Inferior parietal cortex (tissue), 1 donor: ENCODE measurements at regions not wholly inside any gene's neighbourhood (a gene's known extent, or its start where the extent isn't known, plus 50 kb on each side); places are given as distances from the start of the nearest gene placed in this dataset.
"Not testable (repeated sequence)": the region's sequence is repeated elsewhere in the genome, so short reads cannot be mapped to it uniquely, and the experiment has no call there.

Experiments
- DNase-seq: peaks from one replicate; pipeline ENCODE4 v3.0.0-alpha.2; 2016; ENCODE audit errors: extremely low spot score

DNA sequence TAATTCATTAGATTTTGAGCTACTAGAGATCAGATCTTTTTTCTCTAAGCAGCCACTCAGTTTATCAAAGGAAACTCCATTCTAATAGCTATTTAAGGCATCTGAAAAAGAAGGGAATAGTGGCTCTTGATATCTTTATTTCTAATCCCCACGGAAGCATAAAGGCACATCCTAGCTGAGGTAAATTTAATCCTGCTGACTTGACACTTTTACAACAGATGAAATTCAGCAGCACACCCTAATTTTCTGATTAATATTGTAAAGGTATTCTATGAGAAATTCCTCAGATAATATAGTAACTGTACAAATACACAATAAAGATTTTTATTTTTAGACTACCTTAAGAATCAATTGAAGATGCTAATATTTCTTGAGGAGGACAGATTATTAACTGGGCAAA is 916.4 kb downstream of the TMTC2 start:
- no peak for DNase-seq

DNA sequence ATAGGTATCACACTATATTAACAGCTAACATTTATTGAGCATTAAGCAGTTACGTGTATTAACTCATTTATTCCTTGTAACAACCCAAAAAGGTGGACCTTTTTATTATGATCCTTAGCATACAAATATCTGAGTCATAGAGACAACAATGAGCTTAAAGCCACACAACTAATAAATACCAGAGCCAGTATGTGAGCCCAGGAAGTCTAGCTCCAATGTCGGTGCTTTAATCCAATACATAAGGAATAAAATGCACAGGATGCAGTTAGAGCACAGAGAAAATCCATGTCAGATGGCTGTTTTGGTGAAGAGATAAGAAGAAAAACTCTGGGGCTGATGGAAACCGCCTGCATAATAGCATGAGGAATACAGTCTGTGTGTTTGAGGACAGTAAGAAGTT is 888.6 kb downstream of the TMTC2 start:
- no peak for DNase-seq

DNA sequence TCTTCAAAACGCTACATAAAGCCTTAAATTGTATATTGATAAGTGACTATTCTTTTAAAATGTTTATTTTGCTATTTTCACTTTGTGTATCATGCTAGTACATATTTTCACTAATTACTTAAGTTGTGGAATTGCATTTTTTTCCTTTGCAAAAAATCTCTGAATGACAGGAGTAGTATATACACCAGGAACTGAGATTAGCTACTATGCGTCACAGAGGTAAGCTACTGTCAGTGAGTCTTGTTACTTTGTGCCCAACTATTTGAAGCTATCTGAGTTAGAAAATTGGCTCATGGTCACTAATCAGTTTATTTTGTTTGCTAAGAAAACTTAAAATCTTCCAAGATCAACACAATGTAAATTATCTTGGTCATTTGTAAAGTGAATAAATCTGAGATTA is 887.4 kb downstream of the TMTC2 start:
- no peak for DNase-seq

DNA sequence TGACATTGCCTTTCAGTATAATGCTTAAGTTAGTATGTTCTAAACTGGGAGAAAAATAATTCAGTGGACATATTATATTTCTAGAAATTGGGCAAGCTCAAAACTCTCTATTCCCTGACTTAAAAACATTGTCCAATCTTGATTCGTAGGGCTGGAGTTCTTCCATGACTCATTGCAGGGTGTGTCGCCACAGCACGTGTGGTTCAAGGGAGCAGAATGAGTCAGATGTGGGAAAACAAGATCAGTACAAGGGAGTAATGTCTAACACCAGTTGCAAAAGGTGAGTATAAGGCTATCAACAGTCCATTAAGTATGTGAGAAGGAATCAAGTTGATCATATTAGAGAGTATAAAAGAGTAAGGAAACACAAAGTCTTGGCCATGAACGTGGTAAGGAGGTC is 887.0 kb downstream of the TMTC2 start:
- no peak for DNase-seq

DNA sequence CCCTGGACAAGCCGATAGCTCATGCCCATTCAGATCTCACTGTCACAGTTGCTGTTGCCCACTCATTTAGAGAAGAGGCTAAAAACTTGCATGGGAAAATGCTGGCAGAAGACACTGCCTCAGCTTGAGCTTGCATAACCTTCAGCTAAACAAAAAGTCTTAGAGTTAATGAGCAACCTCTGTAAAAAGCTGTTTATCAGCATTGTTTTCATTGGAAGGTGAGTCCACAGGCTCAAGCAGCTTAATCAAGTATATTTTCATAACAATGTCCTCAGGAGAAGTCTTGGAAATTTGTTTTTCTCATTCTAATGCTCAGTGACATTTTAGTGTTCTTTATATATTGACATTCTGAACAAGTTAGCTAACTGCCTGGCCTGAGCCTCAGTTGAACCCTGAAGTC is 872.9 kb downstream of the TMTC2 start:
- DNase-seq = no peak

DNA sequence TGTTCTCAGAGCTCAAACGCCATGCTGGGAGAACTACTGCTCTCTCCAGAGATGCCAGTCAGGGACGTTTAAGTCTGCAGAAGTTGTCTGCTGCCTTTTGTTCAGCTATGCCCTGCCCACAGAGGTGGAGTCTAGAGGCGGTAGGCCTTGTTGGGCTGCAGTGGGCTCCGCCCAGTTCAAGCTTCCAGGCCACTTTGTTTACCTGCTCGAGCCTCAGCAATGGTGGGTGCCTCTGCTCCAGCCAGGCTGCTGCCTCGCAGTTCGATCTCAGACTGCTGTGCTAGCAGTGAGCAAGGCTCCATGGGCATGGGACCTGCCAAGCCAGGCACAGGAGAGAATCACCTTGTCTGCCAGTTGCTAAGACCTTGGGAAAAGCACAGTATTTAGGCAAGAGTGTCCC is 869.3 kb downstream of the TMTC2 start:
- DNase-seq = not testable (repeated sequence)

DNA sequence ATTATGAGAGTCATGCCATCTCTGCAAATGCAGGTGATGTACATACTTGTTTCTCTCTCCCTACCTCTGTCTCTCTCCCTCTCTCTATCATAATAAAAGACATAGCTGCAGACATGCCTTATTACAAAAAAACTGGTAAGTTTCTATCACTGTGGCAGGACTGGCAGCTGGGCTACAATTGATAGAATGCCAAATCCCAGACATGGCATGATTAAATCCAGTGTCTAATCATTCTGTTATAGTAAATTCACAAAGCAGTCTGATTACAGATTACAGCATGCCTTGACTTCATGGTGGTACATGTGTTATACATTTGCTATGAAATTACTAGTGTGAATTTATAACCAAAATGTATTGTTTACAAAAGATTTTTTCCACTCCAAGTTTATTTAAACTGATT is 854.7 kb downstream of the TMTC2 start:
- no peak for DNase-seq

DNA sequence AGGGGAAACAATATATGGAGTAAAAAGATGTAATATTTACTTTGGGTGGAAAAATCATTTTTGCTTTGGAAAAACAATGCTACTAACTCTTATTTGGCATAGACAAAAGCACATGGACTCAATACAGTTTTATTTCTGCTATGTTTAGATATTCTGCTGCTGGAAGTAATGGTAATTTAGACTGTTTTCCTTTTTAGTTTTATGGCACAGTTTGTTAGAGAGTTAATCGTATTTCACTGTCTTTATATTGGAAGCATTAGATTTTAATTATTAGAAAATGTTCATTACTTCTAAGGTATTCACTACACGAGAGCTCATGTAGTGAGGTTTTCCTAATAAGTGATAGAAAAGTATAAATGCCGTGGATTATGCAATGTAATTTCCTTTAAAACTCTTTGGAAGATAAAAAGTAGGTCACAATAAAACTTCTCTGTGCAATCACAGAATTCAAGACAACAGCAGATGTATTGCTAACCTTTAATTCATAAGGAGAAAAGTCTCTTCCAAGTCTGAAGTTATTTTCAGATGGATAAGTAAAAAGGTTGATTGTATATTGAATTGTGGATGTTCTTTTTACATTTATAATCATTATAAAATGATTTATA is 851.8 kb downstream of the TMTC2 start:
- no peak for DNase-seq

DNA sequence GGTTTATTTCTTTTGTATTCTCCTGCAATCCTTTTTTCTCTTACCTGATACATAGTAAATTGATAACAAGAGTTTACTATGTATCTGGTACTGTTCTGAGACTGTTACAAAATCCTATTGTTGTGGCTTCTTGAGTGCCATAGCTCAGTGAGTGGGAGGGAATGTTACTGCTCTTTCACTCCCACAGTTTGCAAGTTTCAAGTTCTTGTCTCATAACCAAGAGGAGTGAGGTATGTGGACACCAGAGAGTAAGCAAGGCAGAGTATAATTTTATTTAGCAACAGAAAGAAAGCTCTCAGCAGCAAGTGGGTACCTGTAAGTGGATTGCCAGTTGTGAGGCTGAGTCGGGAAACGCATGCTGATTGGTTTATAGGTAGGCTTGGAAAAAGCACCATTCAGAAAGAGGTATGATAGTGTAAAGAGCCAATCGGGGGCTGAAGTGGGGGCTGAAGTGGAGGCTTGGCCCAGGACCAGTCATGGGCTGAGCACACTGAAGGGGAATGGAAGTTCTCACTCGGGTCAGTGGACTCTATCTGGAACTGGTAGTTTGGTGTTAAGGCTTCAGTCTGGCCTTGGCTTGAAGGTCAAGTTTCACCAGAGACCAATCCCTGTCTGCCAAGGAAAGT is 850.8 kb downstream of the TMTC2 start:
- DNase-seq = no peak

DNA sequence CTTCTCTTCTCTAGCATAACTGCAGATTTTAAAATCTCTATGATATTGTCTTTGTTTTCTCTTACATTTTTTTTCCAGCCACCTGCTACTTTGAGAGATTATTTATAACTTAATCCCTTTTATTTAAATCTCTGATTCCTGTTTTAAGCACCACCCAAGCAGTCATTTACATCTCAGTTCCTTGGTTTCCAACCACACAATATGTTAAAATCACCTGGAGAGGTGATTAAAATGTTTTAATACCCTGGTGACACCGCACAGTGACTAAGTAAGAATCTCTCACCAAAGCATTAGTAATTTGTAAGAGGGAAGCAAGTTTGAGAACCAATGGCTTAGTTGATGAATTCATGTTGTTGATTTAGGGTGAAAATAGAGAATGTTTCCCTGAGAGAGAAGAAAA is 849.8 kb downstream of the TMTC2 start:
- DNase-seq = no peak

DNA sequence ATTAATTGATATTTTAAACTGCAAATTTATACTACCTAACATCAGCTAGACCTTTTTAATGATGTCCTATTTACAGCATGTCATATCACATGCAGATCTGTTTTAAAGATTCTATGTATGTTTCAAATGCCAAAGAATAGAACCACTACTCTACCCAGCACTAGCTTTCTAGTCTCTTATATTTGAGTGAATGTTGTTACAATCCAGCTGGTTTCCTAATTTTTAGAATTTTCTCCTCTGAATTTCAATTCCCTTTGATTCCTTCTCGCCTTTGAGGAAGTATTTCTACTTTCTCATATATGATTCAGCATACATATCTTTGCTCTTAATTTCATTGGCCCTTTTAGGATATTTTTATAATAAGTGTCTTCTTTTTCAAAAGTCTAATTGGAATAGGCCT is 841.9 kb downstream of the TMTC2 start:
- DNase-seq = no peak

DNA sequence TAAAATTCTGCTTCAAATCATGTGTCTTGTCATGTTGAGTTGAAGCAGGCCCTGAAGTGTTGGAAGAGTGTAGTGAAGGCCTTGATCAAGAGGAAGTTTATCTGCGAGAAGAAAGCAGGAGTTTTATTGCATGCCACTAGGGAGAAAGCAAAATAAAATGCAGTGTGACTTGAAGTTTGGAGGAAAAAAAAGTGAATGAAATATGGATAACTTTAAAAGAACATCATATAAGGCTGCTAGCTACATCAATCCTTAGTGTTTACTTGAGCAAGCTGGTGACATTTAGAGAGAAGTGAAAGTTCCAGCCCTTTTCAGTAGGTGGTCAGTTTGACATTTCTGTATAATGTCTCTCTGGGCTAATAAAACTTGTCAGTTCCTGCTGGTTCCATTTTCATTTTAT is 841.1 kb downstream of the TMTC2 start:
- DNase-seq = no peak

DNA sequence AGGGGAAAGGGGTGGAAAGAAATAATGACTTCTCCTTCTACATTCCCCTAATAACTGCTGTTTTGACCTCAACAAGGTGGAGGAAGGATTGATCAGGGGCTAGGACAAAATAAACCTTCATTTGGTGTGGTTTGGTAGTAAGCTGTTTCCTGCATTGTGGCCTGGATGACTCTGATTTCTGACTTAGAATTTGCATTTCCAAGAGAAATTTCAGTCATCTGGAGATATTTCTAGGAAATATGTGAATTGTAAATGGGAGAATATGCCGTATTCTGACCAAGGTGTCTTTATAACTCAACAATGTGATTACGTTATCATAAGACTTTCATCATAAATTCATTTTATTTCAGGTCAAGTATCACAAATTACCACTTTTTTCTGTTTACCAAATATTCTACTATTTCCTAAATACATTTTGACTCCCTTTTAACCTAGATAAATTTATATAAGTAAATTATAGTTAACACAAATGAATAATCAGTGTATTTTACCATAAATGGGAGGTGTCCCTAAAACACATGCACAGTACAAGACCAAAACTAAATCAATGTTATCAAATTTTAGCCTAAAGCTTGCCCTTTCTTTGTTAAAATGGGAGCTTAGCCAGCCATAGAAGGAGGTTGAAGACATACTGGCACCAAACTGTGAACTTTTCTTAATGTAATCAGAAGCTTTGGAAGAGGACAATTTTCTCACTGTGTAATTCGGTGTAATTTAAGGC is 828.8 kb downstream of the TMTC2 start:
- no peak for DNase-seq

DNA sequence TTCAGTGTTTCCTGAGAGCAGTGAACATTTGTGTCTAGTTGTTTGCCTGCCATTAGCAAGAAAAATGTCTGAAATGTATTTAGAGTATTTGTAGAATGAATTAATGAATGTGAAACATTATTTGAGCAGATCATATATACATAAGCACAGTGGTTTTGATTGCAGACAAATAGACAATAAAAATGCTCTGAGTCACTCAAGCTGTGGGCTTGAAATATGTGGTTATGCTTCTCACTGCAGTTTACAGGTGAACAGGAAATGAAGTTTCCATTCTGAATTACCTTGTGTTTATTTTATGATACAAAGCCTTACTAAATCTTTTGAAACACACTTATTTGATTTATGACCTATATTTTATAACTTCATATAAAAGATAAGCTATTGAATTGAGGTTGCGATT is 827.7 kb downstream of the TMTC2 start:
- DNase-seq = no peak

DNA sequence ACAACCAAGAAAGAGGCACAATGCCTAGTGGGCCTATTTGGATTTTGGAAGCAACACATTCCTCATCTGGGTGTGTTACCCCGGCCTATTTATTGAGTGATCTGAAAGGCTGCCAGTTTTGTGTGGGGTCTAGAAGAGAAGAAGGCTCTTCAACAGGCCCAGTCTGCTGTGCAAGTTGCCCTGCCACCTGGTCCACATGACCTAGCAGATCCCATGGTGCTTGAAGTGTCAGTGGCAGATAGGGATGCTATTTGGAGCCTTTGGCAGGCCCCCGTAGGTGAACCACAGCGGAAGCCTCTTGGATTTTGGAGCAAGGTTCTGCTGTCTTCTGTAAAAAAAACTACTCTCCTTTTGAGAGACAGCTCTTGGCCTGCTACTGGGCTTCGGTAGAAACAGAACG is 820.1 kb downstream of the TMTC2 start:
- no peak for DNase-seq

DNA sequence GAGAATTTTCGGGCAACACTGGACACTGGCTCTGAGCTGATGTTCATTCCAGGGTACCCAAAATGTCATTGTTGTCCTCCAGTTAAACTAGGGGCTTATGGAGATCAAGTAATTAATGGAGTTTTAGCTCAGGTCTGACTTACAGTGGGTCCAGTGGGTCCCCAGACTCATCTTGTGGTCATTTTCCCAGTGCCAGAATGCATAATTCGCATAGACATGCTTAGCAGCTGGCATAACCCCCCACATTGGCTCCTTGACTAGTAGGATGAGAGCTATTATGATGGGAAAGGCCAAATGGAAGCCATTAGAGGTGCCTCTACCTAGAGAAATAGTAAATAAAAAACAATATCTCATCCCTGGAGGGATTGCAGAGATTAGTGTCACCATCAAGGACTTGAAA is 818.9 kb downstream of the TMTC2 start:
- no peak for DNase-seq

DNA sequence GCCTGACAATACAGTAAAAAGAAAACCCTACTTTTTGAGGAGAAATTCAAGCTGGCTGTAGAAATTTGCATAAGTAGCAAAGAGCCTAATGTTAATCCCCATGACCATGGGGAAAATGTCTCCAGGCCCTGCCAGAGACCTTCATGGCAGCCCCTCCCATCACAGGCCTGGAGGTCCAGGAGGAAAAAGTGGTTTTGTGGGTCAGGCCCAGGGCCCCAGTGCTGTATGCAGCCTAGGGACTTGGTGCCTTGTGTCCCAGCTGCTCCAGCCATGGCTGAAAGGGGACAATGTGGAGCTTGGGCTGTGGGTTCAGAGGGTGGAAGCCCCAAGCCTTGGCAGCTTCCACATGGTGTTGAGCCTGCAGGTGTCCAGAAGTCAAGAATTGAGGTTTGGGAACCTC is 813.2 kb downstream of the TMTC2 start:
- DNase-seq = not testable (repeated sequence)

DNA sequence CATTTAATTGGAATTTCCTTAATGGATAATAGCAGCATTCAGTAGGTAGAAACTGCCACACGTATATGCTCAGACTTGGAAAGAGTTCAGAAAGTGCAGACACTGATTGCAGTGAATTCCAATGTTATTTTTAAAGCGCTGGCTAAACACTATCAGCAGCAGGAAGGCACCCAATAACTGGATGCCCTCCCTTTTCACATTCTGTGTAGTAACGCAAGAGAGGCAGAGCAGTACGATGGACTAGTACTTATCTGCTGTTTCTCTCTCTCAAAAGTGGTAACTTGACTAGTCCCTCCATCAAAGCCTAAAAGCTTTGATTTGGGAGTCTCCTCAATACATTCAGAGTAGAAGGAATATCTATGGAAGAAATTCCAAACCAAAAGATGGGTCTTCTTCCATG is 791.0 kb downstream of the TMTC2 start:
- DNase-seq = no peak

DNA sequence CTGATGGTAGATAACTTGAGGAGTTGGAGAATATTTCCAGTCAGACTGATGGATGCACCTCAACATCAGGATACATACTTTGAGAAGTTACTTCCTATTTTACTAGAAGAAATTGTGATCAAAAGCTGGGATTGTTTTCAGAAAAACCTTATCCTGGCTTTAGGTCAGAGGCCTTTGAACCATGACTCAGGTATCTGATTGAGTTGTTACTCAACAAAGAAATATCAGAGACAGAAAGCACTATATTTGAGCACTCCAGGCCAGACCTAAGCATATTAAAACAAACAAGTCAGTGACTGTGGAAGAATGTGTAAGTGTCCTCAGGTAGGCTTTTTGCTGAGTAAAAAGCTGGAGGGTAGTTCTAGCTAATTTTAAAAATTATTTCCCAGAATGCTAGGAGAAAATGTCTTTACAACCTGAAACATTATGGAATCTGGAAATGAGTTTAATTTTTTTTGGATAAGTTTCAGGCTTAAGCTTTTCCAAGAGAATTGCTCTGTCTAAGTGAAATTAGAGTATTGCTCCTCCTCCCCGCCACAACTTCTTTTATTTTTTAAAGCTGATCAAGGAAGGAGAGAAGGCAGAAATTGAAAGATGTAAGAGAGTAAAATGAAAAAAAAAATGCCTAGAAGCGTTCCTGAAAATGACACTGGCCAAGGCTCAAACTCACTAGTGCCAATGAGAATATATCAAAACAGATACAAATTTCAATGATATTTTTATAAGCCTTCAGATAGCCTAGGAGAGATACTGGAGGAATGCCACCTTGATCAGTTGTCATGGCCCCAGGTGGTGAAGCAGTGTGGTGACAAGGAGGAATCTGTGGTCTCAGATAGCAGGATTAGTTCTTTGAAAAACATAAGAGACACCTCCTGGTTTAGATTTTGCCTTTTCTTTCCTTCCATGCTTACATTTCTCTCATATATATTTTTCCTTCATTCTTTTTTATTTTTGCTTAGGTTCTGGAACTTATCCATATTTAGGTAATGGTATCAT is 790.3 kb downstream of the TMTC2 start:
- DNase-seq = no peak

DNA sequence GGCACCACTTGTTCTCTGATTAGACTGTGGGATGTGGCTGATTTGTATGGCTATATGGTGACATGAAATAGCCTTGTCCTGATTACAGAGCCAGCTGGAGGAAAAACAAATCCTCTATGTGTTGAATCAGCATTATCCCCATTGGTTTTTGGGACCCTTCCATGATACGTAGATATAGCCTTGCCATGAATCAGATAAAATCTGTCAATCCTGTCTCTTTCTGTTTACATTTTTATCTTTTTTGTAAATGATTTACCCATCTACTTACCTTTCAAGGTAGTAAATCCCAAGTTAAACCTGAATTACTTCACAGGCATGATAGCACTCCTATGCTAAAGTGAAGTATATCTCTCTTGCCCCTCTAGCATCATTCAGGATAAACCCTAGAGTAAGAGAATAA is 789.3 kb downstream of the TMTC2 start:
- DNase-seq = no peak

DNA sequence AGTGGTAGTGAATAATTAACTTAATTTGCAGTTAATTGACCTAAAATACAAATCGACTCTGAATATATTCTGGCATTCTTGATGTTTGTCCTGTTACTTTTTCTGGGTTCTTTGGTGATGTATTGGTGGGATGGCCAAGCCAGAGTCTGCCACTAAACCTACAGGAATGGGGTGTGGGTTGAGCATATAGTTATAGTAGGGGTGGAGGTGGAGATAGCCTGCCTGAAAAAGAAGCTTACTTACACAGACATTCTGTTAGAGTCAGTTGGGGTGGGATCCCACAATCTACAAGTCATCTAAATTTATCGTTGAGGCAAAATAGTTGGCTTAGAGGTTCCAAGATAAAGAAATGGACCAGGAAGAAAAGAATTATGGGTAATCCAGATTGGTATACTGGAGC is 787.7 kb downstream of the TMTC2 start:
- no peak for DNase-seq

DNA sequence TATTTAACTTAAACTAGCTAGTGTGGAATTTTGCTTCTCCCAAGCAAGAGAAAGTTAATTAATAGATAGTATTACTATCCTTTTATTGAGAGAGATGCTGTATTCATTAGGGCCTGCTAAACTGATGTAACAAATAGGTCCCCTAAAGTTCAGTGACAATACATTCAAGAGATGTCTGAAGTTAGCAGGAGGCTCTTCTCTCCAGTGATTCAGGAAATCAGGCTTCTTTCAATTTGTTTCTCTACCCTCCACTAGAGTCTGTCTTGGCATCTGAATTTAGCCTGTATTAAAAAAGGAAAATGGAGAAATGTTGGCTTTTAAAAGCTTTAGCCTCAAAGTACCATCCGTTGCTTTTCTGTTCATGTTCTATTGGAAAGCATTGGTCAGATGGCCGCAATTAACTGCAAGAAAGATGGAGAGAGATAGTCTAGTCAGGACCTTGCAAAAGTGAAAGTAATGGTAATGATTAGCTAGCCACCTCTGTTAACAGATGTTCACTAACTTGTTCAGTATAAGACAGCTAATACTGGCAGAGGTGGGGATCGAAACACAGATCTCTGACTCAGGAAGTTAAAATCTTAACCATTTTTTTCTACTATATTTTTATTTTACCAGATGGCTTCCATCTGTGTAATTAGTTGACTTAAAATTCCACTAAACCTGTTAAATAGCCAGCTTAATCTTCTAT is 786.8 kb downstream of the TMTC2 start:
- DNase-seq = no peak
